HepG2 (cell line): ENCODE measurements at regions not wholly inside any gene's neighbourhood (a gene's known extent, or its start where the extent isn't known, plus 50 kb on each side); places are given as distances from the start of the nearest gene placed in this dataset.

Experiments
- AKNA ChIP-seq: sonication (generic); formaldehyde crosslinking; IDR thresholded peaks from 2 replicates; pipeline ENCODE4 v1.4.0; 2020; ENCODE audit warnings: missing genetic modification reagents, borderline replicate concordance
- BATF2 ChIP-seq: sonication (generic); formaldehyde crosslinking; IDR thresholded peaks from 2 replicates; pipeline ENCODE4 v1.8.0; 2022; ENCODE audit warnings: mild to moderate bottlenecking, missing genetic modification reagents, moderate library complexity
- FOXP1 ChIP-seq, 2 experiments: fragments of 450-650 bp in 1 of 2; IDR thresholded peaks; 2 replicates each; pipeline ENCODE4 v1.6.1; 2017 to 2018; ENCODE audit warnings: antibody characterized with exemption in 1 of 2
- HNRNPH1 ChIP-seq: fragments of 200-400 bp; formaldehyde crosslinking; optimal IDR thresholded peaks from 2 replicates; pipeline ENCODE3; 2017; ENCODE audit warnings: mild to moderate bottlenecking, low read depth, low read length
- HOXA5 ChIP-seq: sonication (generic); formaldehyde crosslinking; IDR thresholded peaks from 2 replicates; pipeline ENCODE4 v1.4.0; 2020; ENCODE audit warnings: missing genetic modification reagents
- NFYB ChIP-seq: sonication (generic); formaldehyde crosslinking; IDR thresholded peaks from 2 replicates; pipeline ENCODE4 v1.4.0; 2020; ENCODE audit warnings: missing genetic modification reagents
- SALL1 ChIP-seq: sonication (generic); formaldehyde crosslinking; IDR thresholded peaks from 2 replicates; pipeline ENCODE4 v1.8.0; 2022; ENCODE audit warnings: mild to moderate bottlenecking, missing genetic modification reagents
- SNAI1 ChIP-seq: sonication (generic); formaldehyde crosslinking; IDR thresholded peaks from 2 replicates; pipeline ENCODE4 v1.5.0; 2020; ENCODE audit warnings: mild to moderate bottlenecking, missing genetic modification reagents, borderline replicate concordance
- TAF15 ChIP-seq: fragments of 200-400 bp; formaldehyde crosslinking; IDR thresholded peaks from one replicate; pipeline ENCODE4 v1.6.1; 2018; ENCODE audit warnings: mild to moderate bottlenecking, low read depth, low read length; ENCODE audit not compliant: poor library complexity, severe bottlenecking
- TBX2 ChIP-seq: sonication (generic); formaldehyde crosslinking; IDR thresholded peaks from 2 replicates; pipeline ENCODE4 v1.5.0; 2020; ENCODE audit warnings: missing genetic modification reagents, mild to moderate bottlenecking, borderline replicate concordance
- ZBED4 ChIP-seq: sonication (generic); formaldehyde crosslinking; IDR thresholded peaks from 2 replicates; pipeline ENCODE4 v1.4.0; 2020; ENCODE audit warnings: missing genetic modification reagents, borderline replicate concordance
- ZC3H4 ChIP-seq: sonication (generic); formaldehyde crosslinking; IDR thresholded peaks from 2 replicates; pipeline ENCODE4 v1.4.0; 2020; ENCODE audit warnings: missing genetic modification reagents, borderline replicate concordance
- ZFP36L1 ChIP-seq: sonication (generic); formaldehyde crosslinking; IDR thresholded peaks from 2 replicates; pipeline ENCODE4 v1.8.0; 2022; ENCODE audit warnings: mild to moderate bottlenecking, missing genetic modification reagents, moderate library complexity
- ZFX ChIP-seq: sonication (generic); formaldehyde crosslinking; IDR thresholded peaks from 2 replicates; pipeline ENCODE4 v1.4.0; 2020; ENCODE audit warnings: mild to moderate bottlenecking, low read depth, missing genetic modification reagents, moderate library complexity
- ZMAT3 ChIP-seq: sonication (generic); formaldehyde crosslinking; conservative IDR thresholded peaks from 2 replicates; pipeline ENCODE4 v1.7.0; 2021; ENCODE audit warnings: missing genetic modification reagents
- ZNF136 ChIP-seq: sonication (generic); formaldehyde crosslinking; IDR thresholded peaks from 2 replicates; pipeline ENCODE4 v1.8.1; 2022; ENCODE audit warnings: low read depth, mild to moderate bottlenecking, moderate library complexity, missing genetic modification reagents
- ZNF274 ChIP-seq: sonication (generic); formaldehyde crosslinking; IDR thresholded peaks from 2 replicates; pipeline ENCODE4 v1.5.1; 2020; ENCODE audit warnings: mild to moderate bottlenecking, missing genetic modification reagents
- ZNF431 ChIP-seq: sonication (generic); formaldehyde crosslinking; IDR thresholded peaks from 2 replicates; pipeline ENCODE4 v1.9.0; 2022; ENCODE audit warnings: missing genetic modification reagents, low read depth, mild to moderate bottlenecking, borderline replicate concordance
- ZNF441 ChIP-seq: sonication (generic); formaldehyde crosslinking; IDR thresholded peaks from 2 replicates; pipeline ENCODE4 v1.7.0; 2021; ENCODE audit warnings: missing genetic modification reagents, borderline replicate concordance
- ZNF781 ChIP-seq: sonication (generic); formaldehyde crosslinking; IDR thresholded peaks from 2 replicates; pipeline ENCODE4 v1.5.1; 2020; ENCODE audit warnings: borderline replicate concordance, mild to moderate bottlenecking, missing genetic modification reagents; ENCODE audit errors: not compliant biosample characterization

GRCh38 chr2:8575038-8575833 is 106.6 kb upstream of the ID2 start (continued):
- TF ChIP-seq ZC3H4 (CRISPR knock-in tag) (no peak), BATF2 (CRISPR knock-in tag) (no peak), ZNF781 (CRISPR knock-in tag) (no peak), HOXA5 (CRISPR knock-in tag) (no peak), ZFP36L1 (CRISPR knock-in tag) (0 out of 2 replicates have a peak, but pooled peaks have one; percentile 2), TBX2 (CRISPR knock-in tag) (no peak), SALL1 (no peak), ZFX (CRISPR knock-in tag) (no peak), NFYB (CRISPR knock-in tag) (0 out of 2 replicates have a peak, but pooled peaks have one; percentile 14), TAF15 (no peak), ZBED4 (CRISPR knock-in tag) (0 out of 2 replicates have a peak, but pooled peaks have one; percentile 7), HNRNPH1 (no peak), SNAI1 (0 out of 2 replicates have a peak, but pooled peaks have one; percentile 1), FOXP1 (IDR thresholded peaks at IDR 0.05) (no peak), FOXP1 (CRISPR knock-in tag; IDR thresholded peaks at IDR 0.05) (no peak), ZNF136 (CRISPR knock-in tag) (no peak), AKNA (CRISPR knock-in tag) (no peak), ZNF274 (no peak), ZMAT3 (no peak), ZNF441 (CRISPR knock-in tag) (no peak), ZNF431 (CRISPR knock-in tag) (0 out of 2 replicates have a peak, but pooled peaks have one; percentile 11)
